Loucy (cell line): ENCODE measurements at regions not wholly inside any gene's neighbourhood (a gene's known extent, or its start where the extent isn't known, plus 50 kb on each side); places are given as distances from the start of the nearest gene placed in this dataset.

Experiments used
- H2AFZ ChIP-seq: fragments of 200-600 bp; sonication (generic); 2 replicates; pipeline ENCODE4 v1.6.0; 2016; ENCODE audit warnings: antibody characterized with exemption, mild to moderate bottlenecking, low read length, moderate library complexity
- H3F3A ChIP-seq: fragments of 200-600 bp; 2 replicates; pipeline ENCODE4 v1.6.0; 2016; ENCODE audit warnings: antibody characterized with exemption, low read depth, mild to moderate bottlenecking
- H3K27me3 ChIP-seq: fragments of 200-600 bp; sonication (generic); 2 replicates; pipeline ENCODE4 v1.6.1; 2014; ENCODE audit warnings: low read length, mild to moderate bottlenecking; ENCODE audit not compliant: insufficient read depth, poor library complexity, severe bottlenecking
- H3K36me3 ChIP-seq: fragments of 200-600 bp; sonication (generic); 2 replicates; pipeline ENCODE4 v1.6.1; 2016; ENCODE audit warnings: low read length; ENCODE audit not compliant: insufficient read depth
- H3K4me1 ChIP-seq: fragments of 200-600 bp; sonication (generic); 2 replicates; pipeline ENCODE4 v1.5.1; 2014; ENCODE audit warnings: low read length, mild to moderate bottlenecking; ENCODE audit not compliant: insufficient read depth, poor library complexity, severe bottlenecking
- H3K4me2 ChIP-seq: fragments of 200-600 bp; sonication (generic); 2 replicates; pipeline ENCODE4 v1.6.0; 2014; ENCODE audit warnings: antibody characterized with exemption, low read length, low read depth, mild to moderate bottlenecking; ENCODE audit not compliant: poor library complexity, severe bottlenecking
- H3K4me3 ChIP-seq: fragments of 200-600 bp; sonication (generic); 2 replicates; pipeline ENCODE4 v1.5.1; 2014; ENCODE audit warnings: low read length, mild to moderate bottlenecking, mixed read lengths; ENCODE audit not compliant: poor library complexity, severe bottlenecking
- H3K79me2 ChIP-seq: fragments of 200-600 bp; sonication (generic); 2 replicates; pipeline ENCODE4 v1.6.1; 2014; ENCODE audit warnings: low read length; ENCODE audit not compliant: insufficient read depth
- H3K9ac ChIP-seq: fragments of 200-600 bp; sonication (generic); 2 replicates; pipeline ENCODE4 v1.6.0; 2014; ENCODE audit warnings: mild to moderate bottlenecking, low read depth, low read length, moderate library complexity; ENCODE audit not compliant: poor library complexity, severe bottlenecking
- H3K9me2 ChIP-seq: fragments of 200-600 bp; sonication (generic); replicated peaks from 2 replicates; pipeline ENCODE4 v1.6.1; 2016; ENCODE audit warnings: low read depth, low read length, mixed read lengths
- H3K9me3 ChIP-seq: fragments of 200-600 bp; sonication (generic); 2 replicates; pipeline ENCODE4 v1.6.1; 2014; ENCODE audit warnings: mild to moderate bottlenecking, antibody characterized with exemption, low read length, low read depth; ENCODE audit not compliant: insufficient read depth
- H4K20me1 ChIP-seq: fragments of 200-600 bp; sonication (generic); 2 replicates; pipeline ENCODE4 v1.6.0; 2014; ENCODE audit warnings: antibody characterized with exemption, low read length, mild to moderate bottlenecking; ENCODE audit not compliant: insufficient read depth, poor library complexity, severe bottlenecking
- CTCF ChIP-seq: fragments of 200-600 bp; sonication (generic); conservative IDR thresholded peaks from 2 replicates; pipeline ENCODE4 v1.5.1; 2014; ENCODE audit warnings: mild to moderate bottlenecking, antibody characterized with exemption, low read length
- EZH2phosphoT487 ChIP-seq: fragments of 200-600 bp; IDR thresholded peaks from 2 replicates; pipeline ENCODE4 v1.6.1; 2018; ENCODE audit warnings: antibody characterized with exemption, mild to moderate bottlenecking, moderate library complexity, borderline replicate concordance

- Histone ChIP-seq H3K79me2 (no peaks in the 10 kb centered on the region), H3K4me2 (no peak overlapping the region)
Observed at GRCh38 chr2:18503376-18504228, 56.9 kb downstream of the RDH14 start.

DNA sequence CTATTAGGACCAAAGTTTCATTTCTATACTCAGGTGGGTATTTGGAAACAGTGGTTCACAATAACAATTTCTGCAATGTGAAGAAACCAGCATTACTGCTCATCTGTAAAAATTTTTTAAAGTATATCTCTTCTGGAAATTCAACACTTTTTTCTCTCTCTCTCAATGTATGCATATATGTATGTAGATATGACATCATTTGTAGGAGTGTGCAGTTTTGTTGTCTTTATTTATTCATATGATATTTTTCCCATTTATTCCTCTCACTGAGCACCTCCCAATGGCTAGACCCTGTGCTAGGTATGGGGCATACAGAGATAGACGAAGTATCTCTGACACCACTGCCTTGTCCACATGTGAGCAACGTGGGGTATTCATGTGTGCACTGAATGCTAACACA is 58.3 kb downstream of the RDH14 start:
- no peaks in the 10 kb centered on the region for H3K4me1 ChIP-seq
- no peaks in the 10 kb centered on the region for H3F3A ChIP-seq
- H3K79me2 ChIP-seq = no peaks in the 10 kb centered on the region
- TF ChIP-seq CTCF = no peak
- no peak for TF ChIP-seq EZH2phosphoT487
- H3K27me3 ChIP-seq = no peaks in the 10 kb centered on the region
- no peaks in the 10 kb centered on the region for H3K9me3 ChIP-seq
- H2AFZ ChIP-seq = no peak overlapping the region
- no peak overlapping the region for H3K4me2 ChIP-seq
- no peak overlapping the region for H3K9ac ChIP-seq
- H3K36me3 ChIP-seq = no peaks in the 10 kb centered on the region
- H3K9me2 ChIP-seq = no peaks in the 10 kb centered on the region
- H4K20me1 ChIP-seq = no peaks in the 10 kb centered on the region
- H3K4me3 ChIP-seq = no peak overlapping the region

More at GRCh38 chr2:18503376-18504228, 56.9 kb downstream of the RDH14 start:
- Histone ChIP-seq H3K9ac (no peak overlapping the region), H3K4me3 (no peak overlapping the region), H3K27me3 (no peaks in the 10 kb centered on the region), H3K9me2 (no peaks in the 10 kb centered on the region), H4K20me1 (no peaks in the 10 kb centered on the region), H3K4me1 (no peaks in the 10 kb centered on the region), H3K36me3 (no peaks in the 10 kb centered on the region), H3K9me3 (no peaks in the 10 kb centered on the region), H2AFZ (no peak overlapping the region), H3F3A (no peaks in the 10 kb centered on the region)
- TF ChIP-seq CTCF = no peak
- no peak for TF ChIP-seq EZH2phosphoT487

DNA sequence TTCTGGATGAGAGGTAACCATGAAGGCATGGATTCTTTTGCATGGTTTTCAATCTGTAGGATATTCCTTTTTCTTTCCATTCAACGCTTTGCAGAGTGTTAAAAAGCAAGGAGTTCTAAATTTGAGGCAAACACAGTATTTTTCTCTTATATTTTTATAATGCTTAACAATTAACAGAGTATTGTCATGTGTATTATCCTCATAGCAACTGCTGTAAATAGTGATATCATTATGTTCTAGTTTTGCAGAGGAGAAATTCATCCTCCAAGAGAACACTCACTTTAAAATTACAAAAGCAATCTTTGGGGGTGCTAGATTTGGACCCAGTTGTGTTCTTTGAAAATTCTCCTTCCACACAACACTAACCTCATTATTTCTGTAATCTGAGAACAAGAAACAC is 58.7 kb downstream of the RDH14 start:
- Histone ChIP-seq H3K4me2 (no peak overlapping the region), H3K9ac (no peak overlapping the region), H3K9me2 (no peaks in the 10 kb centered on the region), H3F3A (no peaks in the 10 kb centered on the region), H2AFZ (no peak overlapping the region), H3K27me3 (no peaks in the 10 kb centered on the region), H4K20me1 (no peaks in the 10 kb centered on the region), H3K79me2 (no peaks in the 10 kb centered on the region), H3K4me1 (no peaks in the 10 kb centered on the region), H3K9me3 (no peaks in the 10 kb centered on the region), H3K36me3 (no peaks in the 10 kb centered on the region), H3K4me3 (no peak overlapping the region)
- TF ChIP-seq EZH2phosphoT487 (no peak), CTCF (no peak)
